ENCODE measurements at regions not wholly inside any gene's neighbourhood (a gene's known extent, or its start where the extent isn't known, plus 50 kb on each side); places are given as distances from the start of the nearest gene placed in this dataset.

DNA sequence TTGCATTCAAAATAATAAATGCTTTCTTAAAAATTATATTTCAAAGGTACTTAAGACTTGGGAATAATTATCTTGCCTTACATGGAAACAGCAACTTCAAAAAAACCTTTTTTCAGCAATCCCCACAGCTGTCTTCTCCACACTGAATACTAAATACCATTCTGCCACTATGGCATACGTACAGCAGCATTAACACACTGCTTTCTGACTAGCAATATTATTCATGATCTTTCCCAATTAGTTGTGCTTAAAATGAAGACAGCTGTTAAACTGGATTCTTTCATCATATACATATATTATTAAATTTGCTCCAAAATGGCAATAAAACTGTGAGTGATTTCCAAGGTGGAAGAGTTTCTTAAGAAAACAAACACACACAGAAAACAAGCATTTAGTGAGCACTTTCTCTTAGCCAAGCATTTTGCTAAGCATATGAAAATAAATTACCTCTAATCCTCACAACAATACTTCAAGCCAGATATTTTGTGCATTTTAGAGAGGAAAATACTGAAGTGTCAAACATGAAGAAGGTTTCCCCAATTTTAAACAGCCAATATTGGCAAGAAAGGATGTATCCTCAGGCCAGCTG is 609.5 kb downstream of the SLITRK1 start:
- TF ChIP-seq POLR2AphosphoS5 (IDR thresholded peaks at IDR 0.05) (no peak), EP300 (IDR thresholded peaks at IDR 0.05) (no peak), POLR2A (IDR thresholded peaks at IDR 0.05) (no peak)
- TF ChIP-seq, protein P1, sequence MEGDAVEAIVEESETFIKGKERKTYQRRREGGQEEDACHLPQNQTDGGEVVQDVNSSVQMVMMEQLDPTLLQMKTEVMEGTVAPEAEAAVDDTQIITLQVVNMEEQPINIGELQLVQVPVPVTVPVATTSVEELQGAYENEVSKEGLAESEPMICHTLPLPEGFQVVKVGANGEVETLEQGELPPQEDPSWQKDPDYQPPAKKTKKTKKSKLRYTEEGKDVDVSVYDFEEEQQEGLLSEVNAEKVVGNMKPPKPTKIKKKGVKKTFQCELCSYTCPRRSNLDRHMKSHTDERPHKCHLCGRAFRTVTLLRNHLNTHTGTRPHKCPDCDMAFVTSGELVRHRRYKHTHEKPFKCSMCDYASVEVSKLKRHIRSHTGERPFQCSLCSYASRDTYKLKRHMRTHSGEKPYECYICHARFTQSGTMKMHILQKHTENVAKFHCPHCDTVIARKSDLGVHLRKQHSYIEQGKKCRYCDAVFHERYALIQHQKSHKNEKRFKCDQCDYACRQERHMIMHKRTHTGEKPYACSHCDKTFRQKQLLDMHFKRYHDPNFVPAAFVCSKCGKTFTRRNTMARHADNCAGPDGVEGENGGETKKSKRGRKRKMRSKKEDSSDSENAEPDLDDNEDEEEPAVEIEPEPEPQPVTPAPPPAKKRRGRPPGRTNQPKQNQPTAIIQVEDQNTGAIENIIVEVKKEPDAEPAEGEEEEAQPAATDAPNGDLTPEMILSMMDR (IDR thresholded peaks at IDR 0.05), result no peak

Data from upper lobe of left lung (tissue), 4 donors.